NCI-H748 treated with DMSO at 0.1 percent for 48 hours (cell line): ENCODE measurements at regions not wholly inside any gene's neighbourhood (a gene's known extent, or its start where the extent isn't known, plus 50 kb on each side); places are given as distances from the start of the nearest gene placed in this dataset.
A peak's percentile ranks its signal among the peaks of the same experiment; 100 is the strongest.

Experiments
- DNase-seq: peaks from one replicate; lab custom pipeline; 2025; lab: John Stamatoyannopoulos, UW

GRCh38 chr12:77571768-77572167 is 258.9 kb upstream of the NAV3 start:
- no peak for DNase-seq

GRCh38 chr12:77571127-77571526 is 259.6 kb upstream of the NAV3 start:
- DNase-seq: no peak

GRCh38 chr12:77569876-77570275 is 260.8 kb upstream of the NAV3 start:
- no peak for DNase-seq

- no peak for DNase-seq
Measured at GRCh38 chr12:77560714-77561113, 270.0 kb upstream of the NAV3 start.

GRCh38 chr12:77559400-77560074 is 271.2 kb upstream of the NAV3 start:
- DNase-seq: no peak

- no peak for DNase-seq
Measured at GRCh38 chr12:77555074-77555473, 275.6 kb upstream of the NAV3 start.

- DNase-seq: no peak
Measured at GRCh38 chr12:77553976-77554619, 276.6 kb upstream of the NAV3 start.

GRCh38 chr12:77549383-77550128 is 281.1 kb upstream of the NAV3 start:
- peak; percentile 61 for DNase-seq

- no peak for DNase-seq
Measured at GRCh38 chr12:77548797-77549196, 281.9 kb upstream of the NAV3 start.

- DNase-seq: no peak
Measured at GRCh38 chr12:77540097-77540496, 290.6 kb upstream of the NAV3 start.

GRCh38 chr12:77537663-77538062 is 293.0 kb upstream of the NAV3 start:
- no peak for DNase-seq

- no peak for DNase-seq
Measured at GRCh38 chr12:77535734-77536133, 295.0 kb upstream of the NAV3 start.

GRCh38 chr12:77531912-77532311 is 298.8 kb upstream of the NAV3 start:
- DNase-seq: no peak

GRCh38 chr12:77522247-77522646 is 308.4 kb upstream of the NAV3 start:
- no peak for DNase-seq

- DNase-seq: no peak
Measured at GRCh38 chr12:77521508-77522115, 309.1 kb upstream of the NAV3 start.

- DNase-seq: no peak
Measured at GRCh38 chr12:77514511-77514910, 316.2 kb upstream of the NAV3 start.

GRCh38 chr12:77510985-77511384 is 319.7 kb upstream of the NAV3 start:
- DNase-seq: peak; percentile 24

GRCh38 chr12:77504466-77504865 is 326.2 kb upstream of the NAV3 start:
- DNase-seq: no peak

- no peak for DNase-seq
Measured at GRCh38 chr12:77500089-77500488, 330.6 kb upstream of the NAV3 start.

GRCh38 chr12:77497647-77498046 is 333.0 kb upstream of the NAV3 start:
- no peak for DNase-seq

- DNase-seq: no peak
Measured at GRCh38 chr12:77496714-77497113, 334.0 kb upstream of the NAV3 start.

- no peak for DNase-seq
Measured at GRCh38 chr12:77494296-77494695, 336.4 kb upstream of the NAV3 start.
